NCI-H2029 (cell line): ENCODE measurements at regions not wholly inside any gene's neighbourhood (a gene's known extent, or its start where the extent isn't known, plus 50 kb on each side); places are given as distances from the start of the nearest gene placed in this dataset.

Source experiments
- DNase-seq: peaks from one replicate; lab custom pipeline; 2025; lab: John Stamatoyannopoulos, UW

- DNase-seq: no peak
Observed at GRCh38 chr6:12383448-12383847, 93.3 kb downstream of the EDN1 start.

- no peak for DNase-seq
Observed at GRCh38 chr6:12384357-12384912, 94.3 kb downstream of the EDN1 start.

GRCh38 chr6:12385316-12385715 is 95.2 kb downstream of the EDN1 start:
- no peak for DNase-seq

DNA sequence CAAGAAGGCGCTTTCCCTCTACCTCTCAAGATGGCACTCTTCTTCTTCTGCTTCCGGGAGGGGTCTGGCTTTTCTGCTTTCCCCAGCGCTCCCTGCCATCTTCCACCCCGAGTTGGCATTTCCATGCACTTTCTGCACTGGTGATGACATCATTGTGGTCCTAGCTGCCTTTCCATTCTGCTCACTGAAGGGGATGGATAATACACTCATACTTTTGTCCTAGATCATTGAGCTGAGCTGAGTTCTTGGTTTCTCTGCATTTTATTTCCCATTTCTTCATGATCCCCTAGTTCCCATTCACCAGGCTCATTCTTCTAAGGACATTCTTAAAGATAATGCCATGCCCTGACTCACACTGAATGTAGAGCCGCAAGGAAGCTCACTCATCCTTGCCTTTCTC is 96.7 kb downstream of the EDN1 start:
- no peak for DNase-seq

GRCh38 chr6:12391472-12391871 is 101.3 kb downstream of the EDN1 start:
- DNase-seq: no peak

- no peak for DNase-seq
Observed at GRCh38 chr6:12392490-12392889, 102.3 kb downstream of the EDN1 start.

- DNase-seq: no peak
Observed at GRCh38 chr6:12393100-12393499, 102.9 kb downstream of the EDN1 start.

GRCh38 chr6:12394170-12394569 is 104.0 kb downstream of the EDN1 start:
- DNase-seq: no peak

GRCh38 chr6:12395898-12396297 is 105.7 kb downstream of the EDN1 start:
- DNase-seq: no peak

DNA sequence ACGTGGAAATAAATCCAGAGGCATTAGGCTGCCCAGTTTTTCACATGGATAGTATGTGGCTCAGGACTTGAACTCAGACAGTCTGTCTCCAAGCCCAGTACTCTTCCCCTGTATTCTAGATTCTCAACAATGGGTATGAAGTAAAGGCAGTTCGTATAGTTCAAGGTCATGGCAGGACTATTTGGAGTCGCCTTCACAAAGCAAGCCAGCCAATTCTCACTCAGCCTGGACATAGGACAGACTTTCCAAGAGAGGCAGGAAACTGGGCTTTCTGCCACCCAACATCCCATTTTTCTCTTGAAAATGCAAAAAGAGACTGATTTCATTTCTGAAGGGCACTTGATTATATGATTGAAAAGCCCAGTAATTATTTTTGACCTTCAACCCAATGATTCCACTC is 111.0 kb downstream of the EDN1 start:
- no peak for DNase-seq

GRCh38 chr6:12403201-12403826 is 113.2 kb downstream of the EDN1 start:
- DNase-seq: no peak

DNA sequence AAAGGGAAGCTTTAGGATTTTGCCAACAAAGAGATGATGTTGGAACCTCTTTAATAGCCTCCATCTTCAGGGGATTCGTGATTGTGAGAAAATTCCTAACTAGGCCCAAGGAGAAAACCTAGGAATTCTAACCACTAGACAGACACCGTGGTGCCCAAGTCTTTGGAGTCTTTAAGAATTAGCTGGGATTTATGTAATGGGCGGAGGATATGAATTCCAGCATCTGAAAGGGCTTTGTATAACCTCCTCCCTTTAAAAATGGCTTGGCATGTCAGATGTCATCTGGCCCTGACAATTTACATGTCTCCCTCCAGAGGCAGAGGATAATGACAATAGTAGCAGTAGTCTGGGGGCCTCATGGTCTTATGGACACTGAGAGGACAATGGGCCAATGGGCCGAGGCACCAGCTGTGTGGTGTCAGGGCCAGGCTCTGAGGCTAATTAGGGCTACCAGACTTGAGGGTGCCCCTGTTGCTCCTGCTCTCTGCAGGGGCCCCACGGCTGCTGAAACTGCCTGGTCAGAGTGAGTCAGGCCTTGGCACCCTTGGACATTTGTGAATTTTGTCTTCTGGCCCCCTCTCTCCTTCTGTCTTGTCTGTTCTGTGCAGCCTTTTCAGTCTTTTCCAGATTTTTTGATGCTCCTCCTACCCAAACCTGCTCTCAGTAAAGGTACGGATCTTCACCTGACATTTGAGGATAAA is 113.9 kb downstream of the EDN1 start:
- no peak for DNase-seq

- no peak for DNase-seq
Observed at GRCh38 chr6:12404651-12405050, 114.5 kb downstream of the EDN1 start.

DNA sequence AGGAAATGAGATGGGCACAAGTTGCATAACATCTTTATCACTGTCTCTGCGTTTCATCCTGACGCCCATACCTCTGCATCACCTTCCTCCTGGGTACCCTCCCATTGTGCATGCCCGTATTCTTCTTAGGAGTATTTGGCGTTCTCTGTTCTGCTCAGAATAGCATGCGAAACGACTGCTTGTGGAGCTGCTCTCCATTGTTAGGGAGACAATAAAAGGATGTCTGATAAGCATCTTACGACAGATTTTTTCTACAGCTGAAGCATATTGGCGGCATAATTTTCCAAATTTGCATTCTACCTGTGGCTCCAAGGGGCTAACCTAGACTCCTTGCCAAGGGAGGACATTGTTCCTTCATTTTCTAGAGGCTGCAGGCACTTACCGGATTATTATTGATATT is 118.6 kb downstream of the EDN1 start:
- no peak for DNase-seq

DNA sequence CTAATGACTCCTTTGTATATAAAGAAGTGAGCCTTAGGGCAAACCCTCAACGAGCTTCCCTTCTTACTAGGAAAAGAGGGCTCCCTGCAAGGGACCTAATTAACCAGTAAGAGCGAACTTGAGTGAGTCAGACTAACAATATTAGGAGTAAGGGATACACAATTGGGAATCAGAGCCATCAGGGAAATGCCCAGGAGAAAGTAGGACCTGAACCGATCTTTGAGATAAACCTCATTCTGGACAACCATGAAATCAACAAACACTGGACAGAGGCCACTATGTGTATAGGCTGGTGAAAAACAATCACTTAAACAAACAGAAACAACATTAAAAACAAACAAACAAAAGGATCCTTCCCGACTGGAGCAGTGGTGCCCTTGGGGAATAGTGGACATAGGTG is 120.8 kb downstream of the EDN1 start:
- no peak for DNase-seq

DNA sequence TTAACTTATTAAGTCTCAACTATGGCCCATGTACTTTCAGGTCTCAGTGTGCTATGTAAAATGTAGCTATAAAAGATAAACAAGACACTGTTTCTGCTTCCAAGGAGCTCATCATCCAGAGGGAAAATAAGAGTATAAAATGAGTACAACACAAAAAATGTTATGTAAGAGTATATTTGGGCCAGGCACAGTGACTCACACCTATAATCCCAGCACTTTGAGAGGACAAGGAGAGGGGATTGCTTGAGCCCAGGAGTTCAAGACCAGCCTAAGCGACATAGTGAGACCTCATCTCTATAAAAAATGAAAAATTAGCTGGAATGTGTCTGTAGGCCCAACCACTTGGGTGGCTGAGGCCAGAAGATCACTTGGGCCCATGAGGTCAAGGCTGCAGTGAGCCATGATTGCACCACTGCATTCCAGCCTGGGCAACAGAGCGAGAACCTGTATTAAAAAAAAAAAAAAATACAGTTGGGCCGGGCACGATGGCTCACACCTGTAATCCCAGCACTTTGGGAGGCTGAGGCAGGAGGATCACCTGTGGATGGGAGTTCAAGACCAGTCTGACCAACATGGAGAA is 124.0 kb downstream of the EDN1 start:
- DNase-seq: no peak

DNA sequence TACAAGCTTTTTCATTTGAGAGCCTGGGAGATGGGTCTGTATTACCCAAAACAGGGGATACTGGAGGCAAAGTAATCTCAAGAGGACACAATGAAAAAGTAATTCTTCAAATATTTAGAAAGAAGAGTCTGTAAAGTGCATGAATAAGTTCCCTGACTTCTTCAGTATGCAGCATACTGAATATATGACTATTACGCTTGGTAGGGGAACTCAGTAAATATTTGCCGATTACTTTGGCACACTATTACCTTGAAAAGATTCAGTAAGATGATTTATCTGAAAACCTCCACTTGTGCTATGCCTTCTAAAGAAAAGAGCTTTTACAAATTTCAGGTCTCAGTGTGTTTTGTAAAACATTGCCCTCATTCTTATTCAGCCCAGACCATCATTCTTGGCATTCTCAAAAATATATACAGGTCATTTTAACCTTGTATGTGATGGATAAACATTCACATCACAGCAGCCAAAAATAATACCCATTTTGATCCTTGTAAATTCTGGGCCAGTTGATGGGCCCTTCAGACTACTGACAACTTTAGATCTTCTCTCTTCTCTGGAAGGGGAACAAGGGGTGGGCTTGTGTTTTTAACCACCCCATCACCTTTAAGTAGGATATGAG is 125.9 kb downstream of the EDN1 start:
- no peak for DNase-seq

DNA sequence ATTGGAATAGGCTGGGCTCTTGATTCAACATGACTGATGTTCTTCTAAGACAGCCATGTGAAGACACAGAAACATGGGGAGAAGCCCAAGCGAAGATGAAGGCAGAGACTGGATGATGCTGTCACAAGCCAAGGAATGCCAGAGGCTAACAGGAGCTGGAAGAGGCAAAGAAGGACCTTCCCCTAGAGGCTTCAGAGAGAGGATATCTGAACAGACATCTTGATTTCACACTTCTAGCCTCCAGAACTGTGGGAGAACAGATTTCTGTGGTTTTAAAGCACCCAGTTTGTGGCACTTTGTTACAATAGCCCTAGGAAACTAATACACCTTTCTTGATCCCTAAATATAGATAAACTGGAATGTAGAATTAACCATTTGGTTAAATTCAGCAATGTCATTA is 127.0 kb downstream of the EDN1 start:
- no peak for DNase-seq

GRCh38 chr6:12418946-12419345 is 128.8 kb downstream of the EDN1 start:
- no peak for DNase-seq

- DNase-seq: no peak
Observed at GRCh38 chr6:12419631-12420272, 129.6 kb downstream of the EDN1 start.

DNA sequence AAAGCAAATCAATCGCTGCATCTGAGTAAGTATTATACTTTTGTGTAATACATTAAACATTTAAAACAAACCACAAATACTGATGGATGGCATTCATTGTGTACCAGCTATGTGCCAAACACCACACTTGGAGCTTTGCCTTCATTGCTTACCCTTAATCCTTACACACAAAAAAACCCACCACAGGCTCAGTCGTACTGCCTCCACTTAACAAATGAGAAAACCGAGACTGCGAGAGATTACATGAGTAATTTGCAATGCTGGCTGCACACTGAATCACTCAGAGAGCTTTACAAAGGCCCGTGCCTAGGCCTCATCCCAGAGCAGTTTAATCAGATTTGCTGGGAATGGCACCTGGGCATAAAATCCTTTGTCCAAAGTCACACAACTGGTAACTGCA is 130.5 kb downstream of the EDN1 start:
- no peak for DNase-seq

DNA sequence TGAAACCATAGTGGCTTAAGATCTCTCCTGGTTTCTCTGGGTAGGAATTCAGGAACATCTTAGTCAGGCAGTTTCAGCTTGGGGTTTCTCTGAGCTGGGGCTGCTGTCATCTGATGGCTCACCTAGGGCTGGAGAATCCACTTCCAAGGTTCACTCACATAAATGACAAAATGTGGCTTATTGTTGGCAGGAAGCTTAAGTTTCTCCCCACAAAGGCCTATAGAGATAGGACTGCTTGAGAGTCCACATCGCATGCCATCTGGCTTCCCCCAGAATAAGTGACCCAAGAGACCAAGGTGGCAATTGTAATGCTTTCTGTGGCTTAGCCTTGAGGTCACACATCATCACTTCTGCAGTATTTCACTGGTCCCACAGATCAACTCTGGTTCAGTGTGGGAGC is 131.4 kb downstream of the EDN1 start:
- DNase-seq: no peak
